Vagina (tissue), 2 donors: ENCODE measurements at regions not wholly inside any gene's neighbourhood (a gene's known extent, or its start where the extent isn't known, plus 50 kb on each side); places are given as distances from the start of the nearest gene placed in this dataset.
"Not testable (repeated sequence)": the region's sequence is repeated elsewhere in the genome, so short reads cannot be mapped to it uniquely, and the experiment has no call there.

Experiments used
- DNase-seq, 2 donors: peaks; one replicate each; pipeline ENCODE4 v3.0.0-alpha.2; 2017; ENCODE audit errors: extremely low spot score in 2 of 2
- H3K27ac ChIP-seq: fragments of 200-600 bp; sonication (generic); one replicate; pipeline ENCODE4 v1.5.1; 2019
- H3K27me3 ChIP-seq: fragments of 200-600 bp; sonication (generic); one replicate; pipeline ENCODE4 v1.5.1; 2019
- H3K36me3 ChIP-seq, 2 donors: fragments of 200-600 bp; sonication (generic); one replicate each; pipeline ENCODE4 v1.5.1; 2017 to 2019
- H3K4me1 ChIP-seq: fragments of 200-600 bp; sonication (generic); one replicate; pipeline ENCODE4 v1.5.1; 2019
- H3K4me3 ChIP-seq, 2 donors: fragments of 200-600 bp; sonication (generic); 1 replicate in 1 of 2; 2 replicates in 1 of 2; pipeline ENCODE4 v1.5.1; 2016 to 2019
- H3K9me3 ChIP-seq: fragments of 200-600 bp; sonication (generic); one replicate; pipeline ENCODE4 v1.5.1; 2019
- CTCF ChIP-seq, 3 experiments: fragments of 450-650 bp in 2 of 3; fragments of 200-600 bp in 1 of 3; sonication (generic) in 1 of 3; IDR thresholded peaks; one replicate each; pipeline ENCODE4 v1.5.1; 2017 to 2019; ENCODE audit warnings: antibody characterized with exemption in 3 of 3, mild to moderate bottlenecking in 2 of 3, moderate library complexity in 2 of 3
- POLR2A ChIP-seq, 2 donors: fragments of 450-650 bp; IDR thresholded peaks; one replicate each; pipeline ENCODE4 v1.6.1; 2017; ENCODE audit warnings: antibody characterized with exemption in 2 of 2, mild to moderate bottlenecking in 2 of 2, moderate library complexity in 2 of 2
- POLR2AphosphoS5 ChIP-seq, 2 donors: sonication (generic); formaldehyde crosslinking; IDR thresholded peaks; one replicate each; pipeline ENCODE4 v1.9.0; 2017; ENCODE audit warnings: antibody characterized with exemption in 2 of 2, mild to moderate bottlenecking in 2 of 2, low read depth in 1 of 2; ENCODE audit not compliant: insufficient read depth in 1 of 2
- intact Hi-C: fragments of 100-400 bp; cut with DNase I; formaldehyde crosslinking; loops from one replicate; pipeline ENCODE4 v1.15.1; 2023

GRCh38 chr16:60087530-60087929, 1353.4 kb upstream of the GOT2 start:
- Histone ChIP-seq H3K36me3 (no peaks in the 10 kb centered on the region), H3K27me3 (no peaks in the 10 kb centered on the region), H3K4me1 (no peaks in the 10 kb centered on the region), H3K4me3 (no peak overlapping the region), H3K9me3 (no peaks in the 10 kb centered on the region), H3K27ac (no peak overlapping the region)
- intact Hi-C loops = no loop called here
- no peak for DNase-seq
- no peak for TF ChIP-seq POLR2AphosphoS5 (IDR thresholded peaks at IDR 0.05; ENCODE audit: insufficient read depth in 1 of 2, low read depth in 1 of 2)
- TF ChIP-seq POLR2A (IDR thresholded peaks at IDR 0.05) = no peak
- no peak for TF ChIP-seq CTCF (IDR thresholded peaks at IDR 0.05)

DNA sequence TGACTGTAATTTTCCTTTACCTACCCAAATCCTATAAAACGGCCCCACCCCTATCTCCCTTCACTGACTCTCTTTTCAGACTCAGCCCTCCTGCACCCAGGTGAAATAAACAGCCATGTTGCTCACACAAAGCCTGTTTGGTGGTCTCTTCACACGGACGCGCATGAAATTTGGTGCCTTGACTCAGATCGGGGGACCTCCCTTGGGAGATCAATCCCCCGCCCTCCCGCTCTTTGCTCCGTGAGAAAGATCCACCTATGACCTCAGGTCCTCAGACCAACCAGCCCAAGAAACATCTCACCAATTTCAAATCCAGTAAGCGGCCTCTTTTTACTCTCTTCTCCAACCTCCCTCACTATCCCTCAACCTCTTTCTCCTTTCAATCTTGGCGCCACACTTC, 1344.7 kb upstream of the GOT2 start:
- H3K9me3 ChIP-seq, H3K27ac ChIP-seq, H3K4me3 ChIP-seq, DNase-seq, H3K36me3 ChIP-seq, intact Hi-C loops, H3K27me3 ChIP-seq, H3K4me1 ChIP-seq: not testable (repeated sequence)

DNA sequence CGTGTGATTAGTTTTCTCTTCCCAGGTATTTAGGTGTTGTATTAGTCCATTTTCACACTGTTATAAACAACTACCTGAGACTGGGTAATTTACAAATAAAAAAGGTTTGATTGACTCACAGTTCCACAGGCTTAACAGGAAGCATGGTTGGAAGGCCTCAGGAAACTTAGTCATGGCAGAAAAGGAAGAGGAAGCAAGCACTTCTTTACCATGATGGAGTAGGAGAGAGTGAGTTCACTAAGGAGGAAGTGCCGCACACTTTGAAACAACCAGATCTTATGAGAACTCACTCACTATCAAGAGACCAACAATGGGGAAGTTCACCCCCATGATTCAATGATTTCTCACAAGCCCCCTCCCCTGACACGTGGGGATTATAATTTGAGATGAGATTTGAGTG, 1343.7 kb upstream of the GOT2 start:
- DNase-seq = no peak
- TF ChIP-seq POLR2A (IDR thresholded peaks at IDR 0.05) (no peak), CTCF (IDR thresholded peaks at IDR 0.05) (no peak), POLR2AphosphoS5 (IDR thresholded peaks at IDR 0.05; ENCODE audit: insufficient read depth in 1 of 2, low read depth in 1 of 2) (no peak)
- Histone ChIP-seq H3K4me1 (no peaks in the 10 kb centered on the region), H3K36me3 (no peaks in the 10 kb centered on the region), H3K27me3 (no peaks in the 10 kb centered on the region), H3K27ac (no peak overlapping the region), H3K4me3 (no peak overlapping the region), H3K9me3 (no peaks in the 10 kb centered on the region)
- intact Hi-C loops = no loop called here

DNA sequence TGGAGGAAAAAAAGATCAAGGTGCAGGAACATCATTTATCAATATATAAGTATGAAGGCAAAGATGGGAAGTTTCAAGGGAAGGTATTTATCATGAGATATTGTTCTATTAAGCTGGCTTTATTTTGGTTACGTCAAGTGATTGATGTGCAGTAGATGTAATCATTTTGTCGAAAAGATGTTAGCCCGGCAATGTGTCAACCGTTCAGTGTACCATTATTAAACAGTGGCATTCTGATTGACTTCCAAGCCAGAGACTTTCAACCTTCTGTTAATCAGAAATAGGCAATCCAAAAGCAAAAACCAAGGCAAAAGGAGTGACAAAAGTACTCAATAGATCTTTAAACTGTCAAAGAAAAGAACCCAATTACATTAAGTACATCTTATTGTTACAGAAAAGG, 1340.3 kb upstream of the GOT2 start:
- DNase-seq = no peak
- H3K27ac ChIP-seq = no peak overlapping the region
- H3K4me1 ChIP-seq = no peaks in the 10 kb centered on the region
- no peak overlapping the region for H3K4me3 ChIP-seq
- intact Hi-C loops = no loop called here
- no peaks in the 10 kb centered on the region for H3K36me3 ChIP-seq
- TF ChIP-seq POLR2AphosphoS5 (IDR thresholded peaks at IDR 0.05; ENCODE audit: insufficient read depth in 1 of 2, low read depth in 1 of 2) = no peak
- TF ChIP-seq POLR2A (IDR thresholded peaks at IDR 0.05) = no peak
- no peaks in the 10 kb centered on the region for H3K9me3 ChIP-seq
- no peaks in the 10 kb centered on the region for H3K27me3 ChIP-seq

DNA sequence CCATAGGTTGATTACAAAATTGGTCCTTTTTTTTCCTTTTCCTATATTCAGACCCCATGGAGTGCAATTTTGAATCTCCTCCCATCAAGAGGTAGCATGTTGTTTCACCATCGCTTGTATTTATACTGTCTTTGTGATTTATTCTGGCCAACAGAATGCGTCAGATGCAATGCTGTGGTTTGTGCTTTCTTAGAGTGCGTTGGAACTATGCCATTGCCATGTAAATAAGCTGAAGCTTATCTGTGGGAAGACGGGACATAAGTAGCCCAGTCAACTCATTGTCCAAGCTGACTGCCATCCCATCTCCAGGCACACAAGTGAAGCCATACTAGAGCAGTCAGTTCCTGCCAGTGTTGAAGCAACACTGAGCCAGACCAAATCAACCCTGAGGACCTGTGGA, 1339.3 kb upstream of the GOT2 start:
- H3K27ac ChIP-seq = no peak overlapping the region
- no peaks in the 10 kb centered on the region for H3K27me3 ChIP-seq
- no peaks in the 10 kb centered on the region for H3K36me3 ChIP-seq
- intact Hi-C loops = no loop called here
- no peaks in the 10 kb centered on the region for H3K9me3 ChIP-seq
- no peak overlapping the region for H3K4me3 ChIP-seq
- H3K4me1 ChIP-seq = no peaks in the 10 kb centered on the region
- no peak for TF ChIP-seq POLR2A (IDR thresholded peaks at IDR 0.05)
- TF ChIP-seq POLR2AphosphoS5 (IDR thresholded peaks at IDR 0.05; ENCODE audit: insufficient read depth in 1 of 2, low read depth in 1 of 2) = no peak
- TF ChIP-seq CTCF (IDR thresholded peaks at IDR 0.05) = no peak
- DNase-seq = no peak

DNA sequence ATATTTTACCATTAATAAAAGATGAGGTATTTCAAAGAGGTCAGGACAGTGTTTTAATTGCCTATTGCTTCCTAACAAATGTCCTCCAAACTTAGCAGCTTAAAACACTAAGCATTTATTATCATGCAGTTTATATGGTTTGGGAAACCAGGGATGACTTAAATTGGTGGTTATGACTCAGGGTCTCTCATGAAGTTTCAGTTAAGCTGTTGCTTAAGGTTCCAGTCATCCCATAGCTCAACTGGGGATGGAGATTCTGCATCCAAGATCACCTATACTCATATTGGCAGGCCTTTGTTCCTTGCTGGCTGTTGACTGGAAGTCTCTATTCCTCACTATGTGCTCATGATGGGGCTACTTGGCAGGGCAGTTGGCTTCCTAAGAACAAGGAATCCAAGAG, 1329.9 kb upstream of the GOT2 start:
- H3K9me3 ChIP-seq = no peaks in the 10 kb centered on the region
- no peak for TF ChIP-seq POLR2AphosphoS5 (IDR thresholded peaks at IDR 0.05; ENCODE audit: insufficient read depth in 1 of 2, low read depth in 1 of 2)
- no peak for TF ChIP-seq POLR2A (IDR thresholded peaks at IDR 0.05)
- TF ChIP-seq CTCF (IDR thresholded peaks at IDR 0.05) = no peak
- intact Hi-C loops = no loop called here
- H3K4me1 ChIP-seq = no peaks in the 10 kb centered on the region
- no peak overlapping the region for H3K4me3 ChIP-seq
- no peak overlapping the region for H3K27ac ChIP-seq
- no peak for DNase-seq
- no peaks in the 10 kb centered on the region for H3K36me3 ChIP-seq
- H3K27me3 ChIP-seq = no peaks in the 10 kb centered on the region
